ENCODE measurements at regions not wholly inside any gene's neighbourhood (a gene's known extent, or its start where the extent isn't known, plus 50 kb on each side); places are given as distances from the start of the nearest gene placed in this dataset.

GRCh38 chr7:46616636-46617035 is 695.6 kb upstream of the IGFBP3 start:
- no peak overlapping the region for H3K9ac ChIP-seq (ENCODE audit: low read length in 3 of 3)
- no peak for DNase-seq
- H3K9me3 ChIP-seq (ENCODE audit: control insufficient read depth in 2 of 3, insufficient read depth in 1 of 3, low read length in 3 of 3) = no peaks in the 10 kb centered on the region
- no peak overlapping the region for H3K27ac ChIP-seq (ENCODE audit: low read depth in 2 of 2, low read length in 2 of 2)
- FAIRE-seq = no peak
- H3K4me1 ChIP-seq (ENCODE audit: control insufficient read depth in 2 of 3, insufficient read depth in 2 of 3, low read depth in 1 of 3, low read length in 3 of 3) = no peaks in the 10 kb centered on the region
- TF ChIP-seq CTCF (IDR thresholded peaks at IDR 0.05; ENCODE audit: borderline replicate concordance, extremely low read depth, insufficient read depth) = no peak
- H3K36me3 ChIP-seq (ENCODE audit: control insufficient read depth in 2 of 3, insufficient read depth in 3 of 3, low read length in 3 of 3) = no peaks in the 10 kb centered on the region
- intact Hi-C loops (cut with DNase I) = no loop called here
- H3K4me3 ChIP-seq (ENCODE audit: low read length in 3 of 3) = no peak overlapping the region
- no peaks in the 10 kb centered on the region for H3K27me3 ChIP-seq (ENCODE audit: control insufficient read depth, insufficient read depth, low read length)

GRCh38 chr7:46613551-46613950 is 692.5 kb upstream of the IGFBP3 start:
- H3K4me1 ChIP-seq (ENCODE audit: control insufficient read depth in 2 of 3, insufficient read depth in 2 of 3, low read depth in 1 of 3, low read length in 3 of 3) = no peaks in the 10 kb centered on the region
- H3K27ac ChIP-seq (ENCODE audit: low read depth in 2 of 2, low read length in 2 of 2) = no peak overlapping the region
- no peaks in the 10 kb centered on the region for H3K36me3 ChIP-seq (ENCODE audit: control insufficient read depth in 2 of 3, insufficient read depth in 3 of 3, low read length in 3 of 3)
- no peaks in the 10 kb centered on the region for H3K27me3 ChIP-seq (ENCODE audit: control insufficient read depth, insufficient read depth, low read length)
- H3K4me3 ChIP-seq (ENCODE audit: low read length in 3 of 3) = no peak overlapping the region
- no peaks in the 10 kb centered on the region for H3K9me3 ChIP-seq (ENCODE audit: control insufficient read depth in 2 of 3, insufficient read depth in 1 of 3, low read length in 3 of 3)
- no peak for DNase-seq
- intact Hi-C loops (cut with DNase I) = no loop called here
- TF ChIP-seq CTCF (IDR thresholded peaks at IDR 0.05; ENCODE audit: borderline replicate concordance, extremely low read depth, insufficient read depth) = no peak
- H3K9ac ChIP-seq (ENCODE audit: low read length in 3 of 3) = no peak overlapping the region
- no peak for FAIRE-seq

GRCh38 chr7:46613116-46613515 is 692.0 kb upstream of the IGFBP3 start:
- no peak for TF ChIP-seq CTCF (IDR thresholded peaks at IDR 0.05; ENCODE audit: borderline replicate concordance, extremely low read depth, insufficient read depth)
- FAIRE-seq = no peak
- no peaks in the 10 kb centered on the region for H3K27me3 ChIP-seq (ENCODE audit: control insufficient read depth, insufficient read depth, low read length)
- no peaks in the 10 kb centered on the region for H3K9me3 ChIP-seq (ENCODE audit: control insufficient read depth in 2 of 3, insufficient read depth in 1 of 3, low read length in 3 of 3)
- DNase-seq = no peak
- no peak overlapping the region for H3K27ac ChIP-seq (ENCODE audit: low read depth in 2 of 2, low read length in 2 of 2)
- no peak overlapping the region for H3K4me3 ChIP-seq (ENCODE audit: low read length in 3 of 3)
- H3K36me3 ChIP-seq (ENCODE audit: control insufficient read depth in 2 of 3, insufficient read depth in 3 of 3, low read length in 3 of 3) = no peaks in the 10 kb centered on the region
- no peaks in the 10 kb centered on the region for H3K4me1 ChIP-seq (ENCODE audit: control insufficient read depth in 2 of 3, insufficient read depth in 2 of 3, low read depth in 1 of 3, low read length in 3 of 3)
- intact Hi-C loops (cut with DNase I) = no loop called here
- no peak overlapping the region for H3K9ac ChIP-seq (ENCODE audit: low read length in 3 of 3)

GRCh38 chr7:46611508-46611907 is 690.4 kb upstream of the IGFBP3 start:
- no peaks in the 10 kb centered on the region for H3K9me3 ChIP-seq (ENCODE audit: control insufficient read depth in 2 of 3, insufficient read depth in 1 of 3, low read length in 3 of 3)
- intact Hi-C loops (cut with DNase I) = no loop called here
- no peak for TF ChIP-seq CTCF (IDR thresholded peaks at IDR 0.05; ENCODE audit: borderline replicate concordance, extremely low read depth, insufficient read depth)
- H3K27ac ChIP-seq (ENCODE audit: low read depth in 2 of 2, low read length in 2 of 2) = no peak overlapping the region
- FAIRE-seq (no peak), DNase-seq (no peak)
- no peaks in the 10 kb centered on the region for H3K27me3 ChIP-seq (ENCODE audit: control insufficient read depth, insufficient read depth, low read length)
- no peak overlapping the region for H3K4me3 ChIP-seq (ENCODE audit: low read length in 3 of 3)
- H3K4me1 ChIP-seq (ENCODE audit: control insufficient read depth in 2 of 3, insufficient read depth in 2 of 3, low read depth in 1 of 3, low read length in 3 of 3) = no peaks in the 10 kb centered on the region
- H3K36me3 ChIP-seq (ENCODE audit: control insufficient read depth in 2 of 3, insufficient read depth in 3 of 3, low read length in 3 of 3) = no peaks in the 10 kb centered on the region
- H3K9ac ChIP-seq (ENCODE audit: low read length in 3 of 3) = no peak overlapping the region
